GM18507 (cell line): ENCODE measurements at regions not wholly inside any gene's neighbourhood (a gene's known extent, or its start where the extent isn't known, plus 50 kb on each side); places are given as distances from the start of the nearest gene placed in this dataset.

Experiments
- DNase-seq: peaks from one replicate; pipeline ENCODE4 v3.0.0; 2011; ENCODE audit warnings: low read depth; ENCODE audit not compliant: insufficient read length; ENCODE audit errors: extremely low spot score
- FAIRE-seq: peaks from 2 replicates; lab custom pipeline; 2011; peaks lifted over from hg19 to GRCh38; lab: Jason Lieb, UNC

DNA sequence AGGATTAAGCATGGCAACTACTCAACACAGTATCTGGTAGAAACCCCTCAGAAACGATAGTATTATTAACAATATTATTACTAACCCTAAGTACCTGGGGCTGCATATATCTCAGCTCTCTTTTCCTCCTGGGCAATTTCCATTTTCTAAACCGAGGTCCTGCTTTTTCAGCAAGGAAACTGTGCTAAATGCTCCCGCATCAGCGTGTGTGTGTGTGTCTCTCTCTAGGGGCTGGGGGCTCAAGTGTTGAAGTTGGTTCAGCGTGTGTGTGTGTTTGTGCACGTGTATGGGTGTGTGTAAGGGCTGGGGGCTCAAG, 169.3 kb upstream of the MAF start:
- DNase-seq (no peak), FAIRE-seq (no peak)

DNA sequence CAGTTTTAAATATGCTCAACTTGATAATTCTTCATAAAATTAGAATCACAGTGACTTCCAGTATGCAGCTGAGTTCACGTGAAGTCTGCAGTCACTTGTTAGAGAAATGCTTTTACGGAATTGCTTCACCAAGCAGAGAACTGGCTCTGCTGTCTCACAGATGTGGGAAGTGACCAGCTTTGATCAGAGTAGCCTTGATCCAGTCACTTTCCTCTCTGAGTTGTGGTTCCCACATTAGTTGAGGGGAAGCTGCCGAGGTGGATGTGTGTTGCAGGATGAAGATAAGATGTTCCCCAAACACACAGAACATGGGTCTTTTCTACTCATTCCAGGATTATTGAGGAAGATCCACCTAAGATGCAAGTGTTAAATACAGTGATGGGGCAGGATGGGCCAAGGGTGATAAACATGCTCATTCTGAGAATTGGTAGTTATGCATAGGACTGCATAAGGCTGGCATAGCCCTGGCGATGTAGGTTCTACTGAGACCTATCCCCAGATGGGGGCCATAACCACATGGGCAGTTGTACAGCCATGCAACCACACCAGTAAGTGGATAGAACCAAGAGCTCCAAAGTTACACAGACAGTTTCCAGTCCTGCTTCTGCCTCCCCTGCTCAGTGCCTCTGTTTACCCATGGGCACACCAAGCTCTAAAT, 168.9 kb upstream of the MAF start:
- FAIRE-seq (no peak), DNase-seq (no peak)

DNA sequence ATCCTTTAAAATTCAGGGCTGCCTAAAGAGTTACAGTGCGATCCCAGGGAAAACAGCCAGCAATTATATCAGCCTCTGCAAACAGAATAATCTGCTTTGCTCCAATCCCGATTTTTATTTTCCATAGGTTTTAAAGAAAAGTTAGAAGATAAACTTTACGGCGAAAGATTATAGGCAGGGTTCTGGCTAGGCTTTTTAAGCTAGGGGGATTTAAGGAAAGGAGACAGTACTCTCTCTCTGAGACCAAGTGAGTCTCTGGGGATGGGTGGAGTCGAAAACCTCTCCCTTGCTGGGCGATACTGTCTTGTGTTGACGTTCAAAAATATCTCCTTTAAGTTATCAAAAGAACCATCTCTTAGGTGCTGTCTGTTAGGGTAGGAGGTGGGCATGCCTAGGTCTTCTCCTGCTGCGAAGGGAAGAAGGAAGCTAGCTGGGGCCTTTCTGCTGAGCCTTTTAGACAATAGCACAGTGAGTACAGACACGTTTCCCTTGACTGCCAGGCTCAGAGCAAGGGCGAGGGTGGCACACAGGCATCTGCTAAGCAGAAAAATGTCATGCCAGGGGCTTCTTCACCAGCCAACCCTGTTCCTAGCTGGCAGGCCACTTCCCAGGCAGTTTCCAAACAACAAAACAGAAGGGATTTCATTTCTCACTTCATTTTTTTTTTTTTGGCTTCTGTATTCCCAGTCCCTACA, 167.9 kb upstream of the MAF start:
- FAIRE-seq = no peak
- DNase-seq = no peak

DNA sequence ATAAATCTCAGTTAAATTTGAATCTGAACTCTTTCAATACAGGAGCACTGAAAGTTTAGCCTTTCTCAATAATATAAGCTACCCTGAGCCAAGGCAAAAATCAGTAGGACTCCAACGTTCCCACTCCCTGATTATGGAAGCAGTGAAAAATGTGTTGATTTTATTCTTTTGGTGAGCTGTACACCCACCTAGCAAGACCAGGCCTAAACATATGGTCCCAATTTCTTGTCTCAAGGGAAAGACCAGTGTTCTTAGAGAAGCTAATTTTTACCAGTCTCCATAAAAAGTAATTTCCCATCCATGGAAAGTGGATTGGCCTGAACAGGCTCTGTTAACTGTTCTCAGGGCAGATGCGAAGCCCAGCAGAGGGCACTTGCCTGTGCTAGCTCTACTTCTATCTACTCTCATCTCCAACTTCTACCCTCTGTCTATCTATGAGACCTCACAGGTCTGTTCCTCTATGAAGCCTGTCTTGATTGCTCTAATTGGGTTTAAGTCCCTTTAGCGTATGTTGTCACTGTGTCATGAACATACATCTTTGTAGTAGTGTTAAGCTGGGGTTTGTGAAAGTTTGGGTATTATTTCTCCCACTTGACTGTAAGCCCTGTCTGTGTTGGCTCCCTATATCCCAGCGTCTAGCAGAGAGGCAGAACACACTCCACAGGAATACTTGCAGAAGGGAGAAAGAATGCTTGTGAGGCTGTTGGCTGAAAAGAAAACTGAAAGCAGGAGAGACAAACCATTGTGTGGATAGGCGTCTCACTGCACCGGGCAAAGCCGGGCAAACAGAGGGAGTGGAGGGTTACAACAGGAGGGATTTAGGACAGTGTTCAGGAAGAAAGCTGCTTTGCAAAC, 167.1 kb upstream of the MAF start:
- FAIRE-seq (no peak), DNase-seq (no peak)

DNA sequence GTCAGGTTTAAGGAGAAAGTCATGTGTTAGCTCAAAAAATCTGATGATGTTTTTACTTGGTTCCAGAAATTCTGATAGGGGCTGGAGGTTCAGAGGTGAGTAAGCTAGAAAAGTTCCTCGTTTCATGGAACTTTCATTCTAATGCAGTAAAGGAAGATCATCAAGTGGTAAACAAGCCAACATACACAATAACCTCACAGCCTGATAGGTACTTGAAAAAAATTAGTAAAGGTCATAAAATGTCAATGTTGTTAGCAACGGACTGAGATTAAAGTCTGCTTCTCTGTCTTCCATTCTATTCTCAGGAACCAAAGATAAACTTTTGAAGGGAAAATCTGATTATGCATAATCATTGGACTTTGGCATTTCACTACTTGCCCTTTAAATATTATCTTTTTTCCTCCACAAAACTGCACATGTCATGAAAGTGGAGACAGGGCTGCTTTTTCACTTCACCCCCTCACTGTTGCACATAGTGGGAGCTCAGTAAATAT, 165.4 kb upstream of the MAF start:
- no peak for DNase-seq
- FAIRE-seq = no peak

DNA sequence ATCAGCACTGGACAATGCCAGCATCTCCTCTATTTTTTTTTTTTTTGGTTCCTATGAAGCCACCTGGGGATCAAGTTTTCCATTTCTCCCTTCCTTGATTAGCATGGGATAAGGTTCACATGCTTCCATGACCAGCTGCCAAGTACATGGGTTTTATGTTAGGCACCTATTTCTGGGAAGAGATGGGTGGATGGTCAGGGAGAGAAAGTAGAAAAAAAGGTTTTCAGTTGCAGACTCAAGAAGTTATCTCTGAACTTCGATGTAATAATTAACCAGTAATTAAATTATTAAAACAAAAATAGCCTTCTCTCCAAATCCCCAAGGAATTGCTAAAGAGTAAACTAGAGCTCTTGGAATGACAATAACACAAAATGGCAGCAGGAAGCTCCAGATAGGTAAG, 164.9 kb upstream of the MAF start:
- FAIRE-seq = no peak
- no peak for DNase-seq

DNA sequence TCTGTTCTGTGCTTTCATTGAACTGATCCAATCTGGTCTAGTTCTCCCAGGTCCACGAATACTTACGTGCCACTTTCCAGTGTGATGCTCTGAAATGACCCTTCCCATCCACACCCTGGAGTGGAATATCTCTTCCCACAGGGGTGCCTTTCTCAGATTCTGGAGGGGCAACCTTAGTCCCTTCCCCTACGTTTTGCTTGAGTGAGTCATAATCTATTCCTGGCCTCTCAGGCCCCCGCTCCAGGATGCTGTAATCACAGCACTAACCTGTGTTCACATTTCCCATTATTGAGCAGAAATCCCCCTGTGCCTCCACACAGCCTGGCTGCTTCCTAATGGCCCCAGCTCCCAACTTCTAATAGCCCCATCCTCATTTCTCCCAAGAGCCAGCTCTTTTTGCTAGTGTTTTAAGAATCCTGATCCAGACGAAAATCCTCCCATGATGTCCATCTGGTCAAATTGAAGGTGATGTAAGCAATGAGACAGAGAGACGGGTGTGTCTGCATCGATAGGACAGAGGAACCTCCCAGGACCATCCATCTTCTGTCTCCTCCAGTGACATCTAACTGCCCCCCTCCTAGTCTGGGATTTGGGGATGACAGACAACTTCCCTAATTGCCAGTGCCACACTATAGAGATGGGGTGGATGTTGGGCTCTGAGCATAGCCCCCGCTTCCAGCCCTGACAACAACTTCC, 164.0 kb upstream of the MAF start:
- FAIRE-seq = no peak

DNA sequence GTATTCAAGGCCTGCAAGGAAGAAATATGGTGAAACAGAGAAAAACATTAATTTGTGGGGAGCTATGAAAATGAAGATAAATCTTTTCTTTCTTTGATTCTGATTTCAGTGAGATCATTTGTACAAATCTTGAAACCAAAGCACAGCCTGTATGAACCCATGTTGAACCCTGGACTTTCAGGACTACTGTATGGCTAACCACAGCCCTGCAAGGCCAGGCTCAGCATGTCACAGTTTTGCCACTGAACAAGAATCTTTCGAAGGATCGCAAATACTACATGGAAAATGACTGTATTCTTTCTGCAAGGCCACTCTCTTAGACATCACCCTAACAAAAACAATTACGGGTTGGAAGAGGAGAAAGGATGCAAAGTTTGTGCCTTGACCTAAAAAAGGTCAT, 161.7 kb upstream of the MAF start:
- FAIRE-seq (no peak), DNase-seq (no peak)

More for the DNA sequence above, 164.0 kb upstream of the MAF start:
- DNase-seq = no peak

DNA sequence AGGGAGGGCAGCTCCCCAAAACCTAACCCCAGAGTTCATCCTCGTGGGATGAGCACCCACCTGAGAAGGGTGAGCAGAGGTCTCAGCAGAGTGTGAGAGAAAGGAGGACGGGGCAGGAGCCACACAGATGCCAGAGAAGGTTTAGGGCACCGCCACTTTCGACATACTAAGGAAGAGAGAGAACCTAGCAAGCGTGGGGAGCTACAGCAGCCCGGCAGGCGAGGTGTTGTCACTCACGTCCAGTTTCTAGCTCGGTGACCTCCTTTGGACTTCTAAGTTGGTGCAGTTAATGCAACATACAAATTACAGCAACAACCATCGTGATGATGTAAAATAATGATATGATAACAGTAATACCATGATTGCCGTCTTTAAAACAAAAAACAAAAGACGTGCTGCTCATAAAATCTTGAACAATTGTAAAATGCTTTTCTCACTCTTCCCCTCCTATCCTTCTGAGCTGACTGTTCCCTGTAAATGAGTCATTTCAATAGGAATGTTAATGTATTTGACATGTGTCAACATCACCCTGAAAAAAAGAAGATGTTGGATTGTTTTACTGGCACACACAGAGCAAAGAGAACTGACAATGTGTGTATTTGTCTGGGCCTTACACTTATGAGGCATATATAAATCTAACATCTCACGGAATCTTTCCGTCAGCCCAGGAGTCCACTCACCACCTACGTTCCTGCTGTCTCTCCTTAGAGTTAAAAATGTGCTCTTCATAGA, 158.2 kb upstream of the MAF start:
- FAIRE-seq (no peak), DNase-seq (no peak)

DNA sequence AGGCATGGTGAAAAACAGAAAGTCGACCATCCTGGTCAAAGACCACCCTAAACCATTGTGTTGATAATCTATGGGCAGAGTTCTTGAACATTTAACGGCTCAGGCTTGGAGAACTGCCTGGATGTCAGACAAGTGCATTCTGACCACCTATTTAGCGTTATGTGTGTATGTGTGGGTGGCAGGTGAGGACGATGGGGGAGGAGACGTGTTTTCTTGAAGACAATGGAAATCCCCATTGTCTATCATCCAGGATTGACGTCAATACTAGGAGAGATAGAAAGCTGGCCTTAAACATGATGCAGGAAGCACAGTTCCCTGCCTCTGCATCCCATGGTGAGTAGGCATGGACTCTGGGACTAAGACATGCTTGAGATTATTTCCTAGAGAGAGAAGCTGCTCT, 157.4 kb upstream of the MAF start:
- no peak for FAIRE-seq
- DNase-seq = no peak

DNA sequence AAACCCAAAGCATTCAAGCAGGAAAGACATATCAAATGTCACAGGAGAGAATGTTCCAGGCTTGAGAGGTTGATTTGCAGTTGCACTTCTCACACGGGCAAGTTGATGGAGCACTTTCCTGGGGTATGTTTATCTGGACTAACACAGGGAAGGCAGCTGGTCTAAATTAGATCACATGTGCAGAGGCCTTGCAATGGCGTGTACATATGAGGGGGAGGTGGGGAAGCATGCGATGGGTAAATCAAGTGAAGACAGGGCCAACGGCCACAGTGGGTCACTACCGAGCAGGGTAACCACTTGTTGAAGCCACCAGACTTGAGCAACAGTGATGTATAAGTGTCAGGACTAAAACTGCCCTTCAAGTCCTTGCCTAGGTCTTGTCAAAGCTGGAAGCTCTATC, 156.6 kb upstream of the MAF start:
- FAIRE-seq (no peak), DNase-seq (no peak)

DNA sequence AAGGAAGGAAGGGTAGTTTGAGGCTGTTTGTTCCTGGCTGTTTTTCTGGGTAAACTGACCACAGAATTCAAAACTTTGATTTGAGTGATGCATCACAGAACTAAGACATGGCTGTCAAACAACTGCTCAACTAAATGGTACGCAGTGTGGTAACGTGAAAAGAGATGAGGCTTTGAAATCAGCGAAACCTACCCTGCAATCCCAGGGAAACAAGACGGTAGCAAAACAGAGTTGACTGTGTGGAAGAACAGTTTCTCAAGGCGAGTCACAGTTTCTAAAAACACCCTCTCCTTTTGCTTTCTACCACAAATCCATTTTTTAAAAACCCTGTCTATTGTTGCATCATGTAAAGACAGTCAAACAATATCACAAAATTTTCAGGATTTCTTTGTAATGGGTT, 156.0 kb upstream of the MAF start:
- FAIRE-seq (no peak), DNase-seq (no peak)

DNA sequence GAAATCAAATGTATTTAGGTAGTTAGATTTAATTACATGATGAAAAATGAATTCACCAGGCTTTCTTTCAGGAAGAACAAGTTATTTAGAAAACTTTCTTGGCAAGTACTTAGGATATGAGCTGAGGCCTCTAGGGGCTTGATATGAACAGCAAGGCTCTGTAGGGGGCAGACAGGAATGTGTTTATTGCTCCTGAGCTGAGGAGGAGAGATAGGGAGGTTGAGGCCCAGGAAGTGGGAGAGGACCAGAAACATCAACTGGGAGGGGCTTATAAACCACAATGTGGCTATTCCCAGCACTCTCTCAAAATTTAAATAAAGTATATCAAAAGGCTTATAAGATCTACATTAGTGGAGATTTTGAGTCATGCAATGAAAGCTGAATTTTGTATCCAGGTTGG, 154.0 kb upstream of the MAF start:
- DNase-seq (no peak), FAIRE-seq (no peak)

DNA sequence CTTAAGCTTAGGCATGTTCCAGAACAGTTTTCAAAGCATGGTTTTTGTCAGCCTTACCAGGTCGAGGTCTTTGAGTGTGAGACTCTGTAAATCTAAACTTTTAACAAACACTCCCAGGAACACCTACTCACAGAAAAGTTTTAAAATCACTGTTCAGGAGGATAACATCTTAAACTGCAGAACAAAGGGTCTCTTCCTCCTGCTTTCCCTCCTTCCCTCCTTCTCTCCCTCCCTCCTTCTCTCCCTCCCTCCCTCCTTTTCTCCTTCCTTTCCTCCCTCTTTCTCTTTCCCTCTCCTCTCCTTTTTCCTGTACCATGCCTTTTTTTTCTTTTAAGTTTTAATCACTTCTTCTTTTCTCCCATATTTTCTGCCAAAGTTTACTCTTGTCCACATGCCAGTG, 153.5 kb upstream of the MAF start:
- DNase-seq (no peak), FAIRE-seq (no peak)

DNA sequence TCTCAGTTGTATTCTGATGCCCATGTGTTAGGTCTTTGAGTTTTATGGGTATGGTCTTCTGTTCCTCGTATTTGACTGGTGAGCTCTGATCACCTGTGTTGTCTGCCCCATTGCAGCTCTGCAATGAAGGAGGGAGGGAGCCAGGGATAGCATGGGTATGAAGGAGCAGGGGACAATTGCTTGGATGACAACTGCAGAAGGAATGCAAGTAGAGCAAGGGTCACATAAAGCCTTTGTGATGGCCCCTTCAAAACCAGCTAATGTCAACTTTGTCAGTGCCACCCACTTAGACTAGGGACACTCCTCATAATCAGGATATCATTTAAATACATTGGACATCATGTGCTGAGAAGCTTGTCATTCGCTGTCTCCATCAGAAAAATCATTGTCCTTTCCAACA, 152.7 kb upstream of the MAF start:
- no peak for DNase-seq
- FAIRE-seq = no peak

DNA sequence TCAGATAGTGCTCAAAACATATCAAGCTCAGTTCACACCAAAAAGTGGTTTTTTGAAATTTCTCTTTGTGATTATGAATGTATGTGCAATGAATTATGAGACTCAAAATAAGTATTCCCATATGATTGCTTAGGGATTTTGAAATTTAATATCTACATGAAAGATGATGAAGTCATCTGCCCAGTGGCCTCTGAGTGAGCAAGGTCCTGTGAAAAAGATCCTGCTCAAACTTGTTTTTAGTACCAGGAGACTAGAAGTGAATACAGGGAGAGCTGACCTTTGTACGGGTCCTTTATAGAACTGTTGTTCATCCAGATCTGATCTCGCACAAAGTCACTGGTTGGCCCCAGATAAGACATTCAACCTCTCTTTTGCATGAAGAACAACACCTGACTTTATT, 151.9 kb upstream of the MAF start:
- DNase-seq (no peak), FAIRE-seq (no peak)

DNA sequence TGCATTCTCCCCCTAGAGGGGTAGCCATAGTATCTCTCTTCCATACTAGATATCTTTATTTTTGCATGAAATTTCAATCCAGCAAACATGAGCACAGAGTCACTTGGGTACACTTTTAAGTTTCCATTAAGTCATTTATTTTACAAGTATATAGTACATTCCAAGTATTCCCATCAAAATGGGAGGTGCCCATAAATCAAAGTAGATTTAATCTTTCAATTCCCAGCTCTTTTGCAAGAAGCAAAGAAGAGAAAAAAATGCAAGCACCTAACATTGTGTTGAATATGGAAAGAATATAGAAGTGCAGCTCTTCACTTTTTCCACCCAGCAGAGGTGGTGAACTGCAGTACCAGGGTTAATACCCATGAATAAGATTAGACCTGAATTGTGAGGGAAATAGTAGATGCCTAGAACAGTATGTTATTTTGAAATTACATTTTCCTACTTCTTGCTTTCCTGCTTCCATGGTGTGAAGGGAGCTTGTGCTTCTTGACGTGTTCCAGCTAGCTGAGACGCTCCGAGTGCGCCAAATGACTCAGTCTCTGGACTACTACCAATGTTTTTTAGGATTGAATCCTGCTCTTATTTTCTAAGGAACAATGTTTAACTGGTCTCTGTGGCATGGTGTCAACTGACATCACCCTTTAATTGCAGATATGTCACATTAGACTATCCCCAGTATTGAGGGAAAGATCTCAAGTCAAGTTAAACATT, 151.1 kb upstream of the MAF start:
- no peak for FAIRE-seq
- no peak for DNase-seq

DNA sequence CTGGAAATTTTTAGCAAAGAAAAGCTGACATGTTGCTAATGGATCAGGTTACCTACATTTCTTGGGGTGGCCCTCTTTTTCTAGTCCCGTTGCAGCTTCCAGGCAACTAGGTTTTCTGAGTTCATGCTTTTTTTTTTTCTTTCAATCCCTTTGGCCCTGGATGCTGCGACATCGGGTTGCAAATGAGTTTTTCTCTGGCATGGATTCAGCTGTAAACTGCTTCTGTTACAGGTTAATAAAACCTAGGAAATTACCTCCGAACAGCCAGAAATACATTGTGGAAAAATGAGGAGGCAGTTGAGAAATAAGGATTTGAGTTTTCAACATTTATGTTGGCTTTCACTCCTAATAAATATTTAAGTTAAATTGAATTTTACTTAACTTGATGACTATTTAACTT, 149.8 kb upstream of the MAF start:
- DNase-seq (no peak), FAIRE-seq (no peak)

DNA sequence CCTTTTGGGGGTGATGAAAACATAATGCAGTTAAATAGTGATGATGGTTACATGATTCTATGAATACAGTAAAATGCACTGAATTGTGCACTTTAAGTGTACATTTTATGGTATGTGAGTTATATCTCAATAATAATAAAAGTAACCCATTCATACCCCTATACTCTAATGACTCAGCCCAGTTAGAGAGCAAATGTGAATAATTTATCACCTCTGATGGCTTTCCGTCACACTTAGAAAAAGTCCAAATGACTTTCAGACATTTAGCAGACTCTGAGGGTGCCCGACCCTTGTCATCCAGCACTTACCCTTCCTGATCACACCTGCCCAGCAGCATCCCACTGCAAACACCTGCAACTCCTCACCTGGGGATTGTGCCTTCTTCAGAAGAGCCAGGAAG, 148.1 kb upstream of the MAF start:
- FAIRE-seq (no peak), DNase-seq (no peak)
